K562 (cell line): ENCODE measurements at regions not wholly inside any gene's neighbourhood (a gene's known extent, or its start where the extent isn't known, plus 50 kb on each side); places are given as distances from the start of the nearest gene placed in this dataset.

Source experiments
- ATAC-seq: fragments of 200-7000 bp; cut with Tn5 transposase; 3 replicates; pipeline ENCODE4 v1.9.1; 2020; ENCODE audit warnings: moderate library complexity
- BruUV-seq: library from RNA; stranded (reverse); fragments of 400-500 nt; replicated peaks from 2 replicates; lab custom pipeline; 2021; lab: Mats Ljungman, UMichigan
- CTCF ChIA-PET: fragments of 300-600 bp; formaldehyde crosslinking; extraction: SDS; loops from one replicate; lab custom pipeline; 2021; ENCODE audit warnings: low intra/inter-chr PET ratio; lab: Yijun Ruan, JAX
- POLR2A ChIA-PET: fragments of 300-600, 350-650 bp; sonication (Branson Sonifier 250); formaldehyde crosslinking; extraction: SDS; loops from one replicate; lab custom pipeline; 2021; ENCODE audit warnings: antibody characterized with exemption, inconsistent platforms; lab: Yijun Ruan, JAX
- DNase-seq, 4 experiments: peaks; one replicate each; pipeline versions ENCODE4 v3.0.0 to v3.0.0-alpha.2; 2011 to 2018; ENCODE audit warnings: low spot score in 3 of 4, mixed read lengths in 3 of 4; ENCODE audit errors: extremely low read depth in 1 of 4
- FAIRE-seq: peaks from 2 replicates; lab custom pipeline; 2011; peaks lifted over from hg19 to GRCh38; lab: Jason Lieb, UNC
- H2AFZ ChIP-seq: 2 replicates; pipeline ENCODE4 v1.6.0; 2011; ENCODE audit warnings: low read depth, low read length, control low read depth, inconsistent platforms
- H3K27ac ChIP-seq: fragments of 200-600 bp; 3 replicates; pipeline ENCODE4 v1.8.0; 2011; ENCODE audit warnings: low read depth, mild to moderate bottlenecking, control low read depth, inconsistent platforms, low read length, moderate library complexity, mixed read lengths; ENCODE audit errors: extremely low read depth
- H3K27me3 ChIP-seq, 2 experiments: fragments of 300-600 bp in 1 of 2; 2 replicates in 1 of 2; 3 replicates in 1 of 2; pipeline versions ENCODE4 v1.6.0 to v1.8.0; 2011; ENCODE audit warnings: inconsistent platforms in 2 of 2, low read length in 2 of 2, mild to moderate bottlenecking in 1 of 2, mixed read lengths in 1 of 2, moderate library complexity in 1 of 2; ENCODE audit not compliant: control insufficient read depth in 2 of 2, insufficient read depth in 2 of 2
- H3K36me3 ChIP-seq: fragments of 300-600 bp; 3 replicates; pipeline ENCODE4 v1.8.0; 2011; ENCODE audit warnings: mild to moderate bottlenecking, low read length, inconsistent platforms; ENCODE audit not compliant: control insufficient read depth, insufficient read depth
- H3K4me1 ChIP-seq, 2 experiments: fragments of 200-600 bp in 1 of 2; replicated peaks in 1 of 2; 2 replicates in 1 of 2; 3 replicates in 1 of 2; pipeline versions ENCODE4 v1.5.1 to v1.8.0; 2011; ENCODE audit warnings: inconsistent platforms in 2 of 2, low read length in 2 of 2, mild to moderate bottlenecking in 1 of 2, mixed read lengths in 1 of 2, moderate library complexity in 1 of 2; ENCODE audit not compliant: control insufficient read depth in 2 of 2, insufficient read depth in 2 of 2
- H3K4me2 ChIP-seq: 2 replicates; pipeline ENCODE4 v1.6.1; 2011; ENCODE audit warnings: low read length, control low read depth, inconsistent platforms, mixed read lengths; ENCODE audit not compliant: insufficient read depth
- H3K4me3 ChIP-seq: fragments of 200-600 bp; sonication (generic), shearing (Covaris generic); 2 replicates; pipeline ENCODE4 v1.5.1; 2016; ENCODE audit warnings: control low read depth, inconsistent platforms
- H3K79me2 ChIP-seq: fragments of 200-600 bp; 3 replicates; pipeline ENCODE4 v1.8.0; 2011; ENCODE audit warnings: low read length, inconsistent platforms; ENCODE audit not compliant: control insufficient read depth, insufficient read depth
- H3K9ac ChIP-seq, 2 experiments: 2 replicates each; pipeline versions ENCODE4 v1.6.0 to v1.6.1; 2011; ENCODE audit warnings: low read depth in 2 of 2, low read length in 2 of 2, control low read depth in 1 of 2, inconsistent platforms in 1 of 2, mild to moderate bottlenecking in 1 of 2, mixed read lengths in 1 of 2; ENCODE audit not compliant: insufficient read depth in 1 of 2
- H3K9me1 ChIP-seq: one replicate; pipeline ENCODE4 v1.6.0; 2011; ENCODE audit warnings: inconsistent platforms, mild to moderate bottlenecking, low read length, moderate library complexity; ENCODE audit not compliant: control insufficient read depth, insufficient read depth
- H3K9me3 ChIP-seq: replicated peaks from 2 replicates; pipeline ENCODE4 v1.5.1; 2011; ENCODE audit warnings: low read depth, low read length, inconsistent platforms; ENCODE audit not compliant: control insufficient read depth, insufficient read depth
- H4K20me1 ChIP-seq: replicated peaks from 2 replicates; pipeline ENCODE4 v1.6.1; 2011; ENCODE audit warnings: low read length, inconsistent platforms, mixed read lengths; ENCODE audit not compliant: control insufficient read depth, insufficient read depth
- CGGBP1 ChIP-seq: fragments of 250-450 bp; sonication (Bioruptor Pico); IDR thresholded peaks from 2 replicates; pipeline ENCODE4 v1.9.0; 2021; ENCODE audit warnings: mild to moderate bottlenecking
- DIDO1 ChIP-seq: fragments of 450-650 bp; IDR thresholded peaks from 2 replicates; pipeline ENCODE4 v1.6.1; 2016; ENCODE audit warnings: low read depth, missing biosample characterization, missing genetic modification characterization
- EWSR1 ChIP-seq: fragments of 450-650 bp; IDR thresholded peaks from 2 replicates; pipeline ENCODE4 v1.6.1; 2018; ENCODE audit warnings: borderline replicate concordance, mild to moderate bottlenecking, low read depth, moderate library complexity; ENCODE audit not compliant: partially characterized antibody
- GABPB2 ChIP-seq: fragments of 250-450 bp; sonication (Bioruptor Pico); conservative IDR thresholded peaks from 2 replicates; pipeline ENCODE4 v1.5.1; 2021; ENCODE audit warnings: mild to moderate bottlenecking
- GTF3C2 ChIP-seq: IDR thresholded peaks from 3 replicates; pipeline ENCODE4 v1.6.1; 2011; ENCODE audit warnings: borderline replicate concordance, mild to moderate bottlenecking, moderate library complexity; ENCODE audit not compliant: insufficient read length; ENCODE audit errors: extremely low read depth
- LARP7 ChIP-seq: fragments of 450-650 bp; IDR thresholded peaks from 2 replicates; pipeline ENCODE4 v1.6.1; 2016
- NFE2 ChIP-seq: IDR thresholded peaks from 2 replicates; pipeline ENCODE4 v1.6.1; 2014; ENCODE audit warnings: antibody characterized with exemption, low read depth
- PTRF ChIP-seq: fragments of 450-650 bp; IDR thresholded peaks from 2 replicates; pipeline ENCODE4 v1.6.1; 2016; ENCODE audit warnings: mild to moderate bottlenecking, missing genetic modification characterization, missing compliant biosample characterization
- SMARCE1 ChIP-seq: fragments of 450-650 bp; IDR thresholded peaks from 2 replicates; pipeline ENCODE4 v1.7.1; 2016; ENCODE audit warnings: mild to moderate bottlenecking
- ZNF212 ChIP-seq: fragments of 450-650 bp; formaldehyde crosslinking; IDR thresholded peaks from 2 replicates; pipeline ENCODE4 v1.4.0; 2020; ENCODE audit warnings: mild to moderate bottlenecking
- ZNF217 ChIP-seq: sonication (generic); formaldehyde crosslinking; IDR thresholded peaks from 2 replicates; pipeline ENCODE4 v1.8.0; 2022; ENCODE audit warnings: mild to moderate bottlenecking, missing genetic modification reagents
- ZNF584 ChIP-seq: fragments of 200-800 bp; sonication (Bioruptor generic); IDR thresholded peaks from 2 replicates; pipeline ENCODE4 v1.6.1; 2016; ENCODE audit warnings: low read depth, mild to moderate bottlenecking, missing genetic modification characterization, missing compliant biosample characterization
- ZNF785 ChIP-seq: fragments of 250-450 bp; sonication (Bioruptor Pico); IDR thresholded peaks from 2 replicates; pipeline ENCODE4 v1.4.0; 2020; ENCODE audit warnings: mild to moderate bottlenecking
- WGBS: fragments of 100-300 bp; shearing (Covaris generic); methylation state at CpG from one replicate; pipeline ENCODE4 v1.1.6; 2016; ENCODE audit warnings: low coverage, mixed read lengths; ENCODE audit not compliant: insufficient coverage; ENCODE audit errors: missing lambda C conversion rate; 5-methylcytosine and 5-hydroxymethylcytosine counted together
- in situ Hi-C: fragments of 300-500 bp; cut with MboI; formaldehyde crosslinking; loops from 4 replicates; pipeline ENCODE4 v1.15.0; 2018; ENCODE audit warnings: inconsistent platforms, mixed read lengths
- intact Hi-C: fragments of 100-400 bp; cut with micrococcal nuclease; formaldehyde crosslinking; loops from 2 replicates; pipeline ENCODE4 v1.14.2; 2022
- TF ChIP-seq, protein P1 (sequence below), 3 experiments: fragments of 200-800 bp in 1 of 3; fragments of 250-450 bp in 1 of 3; fragments of 450-650 bp in 1 of 3; sonication (Bioruptor Pico) in 1 of 3; sonication (Bioruptor generic) in 1 of 3; formaldehyde crosslinking in 1 of 3; IDR thresholded peaks; 2 replicates each; pipeline versions ENCODE4 v1.6.1 to v1.8.0; 2016 to 2022; ENCODE audit warnings: mild to moderate bottlenecking in 2 of 3, missing genetic modification characterization in 2 of 3, missing compliant biosample characterization in 1 of 3, moderate library complexity in 1 of 3

DNA sequence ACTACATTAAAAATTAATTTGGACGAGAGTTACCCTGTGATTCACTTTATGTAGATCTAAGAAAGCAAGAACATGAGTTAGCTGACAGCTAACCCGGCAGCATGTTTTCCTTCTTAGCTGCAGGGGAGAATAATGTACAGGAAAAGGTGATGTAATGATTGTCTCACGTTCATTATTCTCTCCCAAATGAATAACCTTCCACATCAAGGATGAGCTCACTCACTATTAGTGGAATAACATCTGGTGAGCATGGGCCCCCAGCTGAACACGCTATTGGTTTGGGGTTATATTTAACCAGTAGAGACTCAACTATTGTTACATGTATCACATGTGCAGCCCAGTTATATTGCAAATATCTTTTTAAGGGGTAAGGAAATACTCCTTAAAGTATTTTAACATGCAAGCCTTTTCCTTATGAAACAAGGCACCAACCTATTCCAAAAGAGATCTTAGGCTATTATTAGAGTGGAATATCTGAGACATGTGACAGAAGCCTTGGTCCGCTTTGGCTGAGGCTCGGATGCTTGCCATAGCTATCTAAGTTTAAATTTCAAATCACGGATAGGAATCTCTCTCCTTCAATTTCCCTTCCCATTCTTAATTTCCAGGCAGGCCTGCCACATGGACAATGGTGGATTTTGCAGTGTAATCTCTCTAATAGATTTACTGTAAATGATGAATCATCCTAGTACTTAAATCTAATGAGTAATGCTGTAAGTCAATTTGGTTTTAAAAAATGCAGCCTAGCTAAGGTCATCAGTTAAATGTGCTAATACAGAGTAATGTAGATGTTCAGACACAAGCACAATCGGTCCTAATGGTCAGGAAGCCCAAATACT lies 99.0 kb upstream of the OTUD4 start:
- ChIA-PET POLR2A (no interaction called here), CTCF (no interaction called here)
- Histone ChIP-seq H3K9me3 (no peaks in the 10 kb centered on the region), H3K9me1 (no peaks in the 10 kb centered on the region), H2AFZ (peak overlapping the region; percentile 72; the same call in 1 of the 2 replicates), H3K79me2 (no peaks in the 10 kb centered on the region), H4K20me1 (no peaks in the 10 kb centered on the region), H3K4me3 (no peak overlapping the region), H3K9ac (peak overlapping the region in 1 of 2 experiments; percentile 52; a peak in 1 of 4 replicates), H3K27me3 (peaks cover 2 to 5% of the 10 kb centered on the region in 2 experiments; a peak in 3 of 5 replicates), H3K27ac (no peak overlapping the region; the same call in 2 of the 3 replicates), H3K4me2 (peak overlapping the region; percentile 14; the same call in 1 of the 2 replicates), H3K4me1 (peaks cover 0 to 22% of the 10 kb centered on the region in 2 experiments; a peak in 2 of 5 replicates), H3K36me3 (no peaks in the 10 kb centered on the region)
- intact Hi-C loops: no loop called here
- WGBS: 7% methylated on average over 8 of the region's 8 CpGs
- ATAC-seq (peak; percentile 33), DNase-seq (peak in 1 of 4 experiments; percentile 5), FAIRE-seq (no peak)
- BruUV-seq: no TSS peak
- in situ Hi-C loops: no loop called here
- no peak for TF ChIP-seq ZNF785 (CRISPR knock-in tag)
- TF ChIP-seq ZNF584 (CRISPR knock-in tag): peak; percentile 25; the same call in 1 of the 2 replicates
- 0 out of 2 replicates have a peak, but pooled peaks have one; percentile 0 for TF ChIP-seq SMARCE1
- TF ChIP-seq GABPB2: no peak
- TF ChIP-seq NFE2: 0 out of 2 replicates have a peak, but pooled peaks have one; percentile 10
- TF ChIP-seq ZNF217 (CRISPR knock-in tag): no peak
- no peak for TF ChIP-seq ZNF212
- TF ChIP-seq, protein P1, sequence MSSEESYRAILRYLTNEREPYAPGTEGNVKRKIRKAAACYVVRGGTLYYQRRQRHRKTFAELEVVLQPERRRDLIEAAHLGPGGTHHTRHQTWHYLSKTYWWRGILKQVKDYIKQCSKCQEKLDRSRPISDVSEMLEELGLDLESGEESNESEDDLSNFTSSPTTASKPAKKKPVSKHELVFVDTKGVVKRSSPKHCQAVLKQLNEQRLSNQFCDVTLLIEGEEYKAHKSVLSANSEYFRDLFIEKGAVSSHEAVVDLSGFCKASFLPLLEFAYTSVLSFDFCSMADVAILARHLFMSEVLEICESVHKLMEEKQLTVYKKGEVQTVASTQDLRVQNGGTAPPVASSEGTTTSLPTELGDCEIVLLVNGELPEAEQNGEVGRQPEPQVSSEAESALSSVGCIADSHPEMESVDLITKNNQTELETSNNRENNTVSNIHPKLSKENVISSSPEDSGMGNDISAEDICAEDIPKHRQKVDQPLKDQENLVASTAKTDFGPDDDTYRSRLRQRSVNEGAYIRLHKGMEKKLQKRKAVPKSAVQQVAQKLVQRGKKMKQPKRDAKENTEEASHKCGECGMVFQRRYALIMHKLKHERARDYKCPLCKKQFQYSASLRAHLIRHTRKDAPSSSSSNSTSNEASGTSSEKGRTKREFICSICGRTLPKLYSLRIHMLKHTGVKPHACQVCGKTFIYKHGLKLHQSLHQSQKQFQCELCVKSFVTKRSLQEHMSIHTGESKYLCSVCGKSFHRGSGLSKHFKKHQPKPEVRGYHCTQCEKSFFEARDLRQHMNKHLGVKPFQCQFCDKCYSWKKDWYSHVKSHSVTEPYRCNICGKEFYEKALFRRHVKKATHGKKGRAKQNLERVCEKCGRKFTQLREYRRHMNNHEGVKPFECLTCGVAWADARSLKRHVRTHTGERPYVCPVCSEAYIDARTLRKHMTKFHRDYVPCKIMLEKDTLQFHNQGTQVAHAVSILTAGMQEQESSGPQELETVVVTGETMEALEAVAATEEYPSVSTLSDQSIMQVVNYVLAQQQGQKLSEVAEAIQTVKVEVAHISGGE (CRISPR knock-in tag; IDR thresholded peaks at IDR 0.05): no peak
- TF ChIP-seq CGGBP1 (CRISPR knock-in tag): no peak
- no peak for TF ChIP-seq EWSR1
- no peak for TF ChIP-seq GTF3C2
- no peak for TF ChIP-seq DIDO1 (tag)
- no peak for TF ChIP-seq PTRF (tag)
- TF ChIP-seq LARP7: no peak
